H1 (cell line): ENCODE measurements at regions not wholly inside any gene's neighbourhood (a gene's known extent, or its start where the extent isn't known, plus 50 kb on each side); places are given as distances from the start of the nearest gene placed in this dataset.

Experiments
- CTCF ChIA-PET: fragments of 300-600 bp; sonication (Branson Sonifier 250); formaldehyde crosslinking; loops from one replicate; lab custom pipeline; 2021; ENCODE audit not compliant: partially characterized antibody; lab: Charles Lee
- POLR2A ChIA-PET: fragments of 300-600 bp; sonication (Branson Sonifier 250); formaldehyde crosslinking; loops from one replicate; lab custom pipeline; 2021; ENCODE audit warnings: inconsistent platforms; ENCODE audit not compliant: partially characterized antibody; lab: Charles Lee
- DNase-seq, 2 experiments: peaks; one replicate each; pipeline versions ENCODE4 v3.0.0 to v3.0.0-alpha.2; 2010 to 2022; ENCODE audit warnings: low spot score in 2 of 2, low read depth in 1 of 2, mixed read lengths in 1 of 2
- FAIRE-seq: peaks from 2 replicates; lab custom pipeline; 2011; peaks lifted over from hg19 to GRCh38; lab: Jason Lieb, UNC
- H2AFZ ChIP-seq: 2 replicates; pipeline ENCODE4 v1.8.1; 2012; ENCODE audit warnings: low read length, inconsistent platforms
- H2AK5ac ChIP-seq: 2 replicates; pipeline ENCODE4 v1.6.1; 2013; ENCODE audit warnings: low read depth, low read length
- H2BK120ac ChIP-seq: replicated peaks from 2 replicates; pipeline ENCODE3; 2013; ENCODE audit warnings: low read depth, low read length, inconsistent platforms
- H2BK12ac ChIP-seq: 2 replicates; pipeline ENCODE4 v1.6.1; 2013; ENCODE audit warnings: low read depth, low read length
- H2BK15ac ChIP-seq: 2 replicates; pipeline ENCODE4 v1.6.1; 2013; ENCODE audit warnings: low read length
- H2BK20ac ChIP-seq: 2 replicates; pipeline ENCODE4 v1.6.1; 2013; ENCODE audit warnings: low read length
- H2BK5ac ChIP-seq: 2 replicates; pipeline ENCODE4 v1.6.1; 2013; ENCODE audit warnings: low read depth, low read length
- H3K14ac ChIP-seq: 2 replicates; pipeline ENCODE4 v1.6.1; 2013; ENCODE audit warnings: inconsistent platforms; ENCODE audit not compliant: insufficient read length
- H3K18ac ChIP-seq: 2 replicates; pipeline ENCODE4 v1.6.1; 2013; ENCODE audit warnings: low read length; ENCODE audit errors: extremely low read depth
- H3K23ac ChIP-seq: 2 replicates; pipeline ENCODE4 v1.6.1; 2013; ENCODE audit warnings: inconsistent platforms; ENCODE audit not compliant: insufficient read length
- H3K23me2 ChIP-seq: 2 replicates; pipeline ENCODE4 v1.6.1; 2013; ENCODE audit warnings: low read depth, low read length
- H3K27ac ChIP-seq: 2 replicates; pipeline ENCODE4 v1.6.1; 2011; ENCODE audit warnings: low read depth, low read length, inconsistent platforms
- H3K27me3 ChIP-seq, 4 experiments: replicated peaks in 1 of 4; 1 replicate in 1 of 4; 2 replicates in 3 of 4; pipeline versions ENCODE4 v1.6.1 to v1.8.1; 2011 to 2013; ENCODE audit warnings: low read length in 3 of 4, mild to moderate bottlenecking in 3 of 4, inconsistent platforms in 2 of 4, mixed read lengths in 2 of 4, moderate library complexity in 1 of 4; ENCODE audit not compliant: control insufficient read depth in 3 of 4, insufficient read depth in 3 of 4; ENCODE audit errors: extremely low read depth in 1 of 4
- H3K36me3 ChIP-seq, 4 experiments: 2 replicates each; pipeline versions ENCODE4 v1.6.1 to v1.8.1; 2011 to 2013; ENCODE audit warnings: mild to moderate bottlenecking in 4 of 4, low read length in 3 of 4, moderate library complexity in 2 of 4, control low read depth in 1 of 4, inconsistent platforms in 1 of 4; ENCODE audit not compliant: insufficient read depth in 4 of 4, control insufficient read depth in 2 of 4
- H3K4ac ChIP-seq: replicated peaks from 2 replicates; pipeline ENCODE3; 2013; ENCODE audit warnings: low read length, low read depth, mixed read lengths, inconsistent platforms; ENCODE audit not compliant: insufficient read length
- H3K4me1 ChIP-seq, 4 experiments: replicated peaks in 1 of 4; 1 replicate in 1 of 4; 2 replicates in 3 of 4; pipeline versions ENCODE4 v1.6.1 to v1.8.1; 2011 to 2013; ENCODE audit warnings: low read length in 3 of 4, inconsistent platforms in 2 of 4, mixed read lengths in 1 of 4; ENCODE audit not compliant: insufficient read depth in 4 of 4, control insufficient read depth in 3 of 4
- H3K4me2 ChIP-seq, 2 experiments: 2 replicates each; pipeline versions ENCODE4 v1.6.1 to v1.8.1; 2011 to 2013; ENCODE audit warnings: low read depth in 2 of 2, low read length in 2 of 2, control low read depth in 1 of 2, inconsistent platforms in 1 of 2, mild to moderate bottlenecking in 1 of 2; ENCODE audit not compliant: insufficient read depth in 1 of 2
- H3K4me3 ChIP-seq, 4 experiments: fragments of 200-600, 300-600 bp in 1 of 4; sonication (generic), shearing (Covaris generic), sonication (Bioruptor Twin) in 1 of 4; 2 replicates each; pipeline versions ENCODE4 v1.5.1 to v1.8.1; 2011 to 2016; ENCODE audit warnings: low read length in 4 of 4, low read depth in 3 of 4, control low read depth in 2 of 4, inconsistent platforms in 2 of 4, mild to moderate bottlenecking in 2 of 4, mixed read lengths in 1 of 4, moderate library complexity in 1 of 4; ENCODE audit not compliant: insufficient read depth in 2 of 4; ENCODE audit errors: extremely low read depth in 1 of 4
- H3K56ac ChIP-seq: replicated peaks from 2 replicates; pipeline ENCODE3; 2013; ENCODE audit warnings: low read depth, mild to moderate bottlenecking, mixed read lengths, low read length, inconsistent platforms; ENCODE audit not compliant: insufficient read length
- H3K79me1 ChIP-seq: 2 replicates; pipeline ENCODE4 v1.6.1; 2013; ENCODE audit warnings: low read depth, low read length, control low read depth
- H3K79me2 ChIP-seq, 2 experiments: 2 replicates each; pipeline versions ENCODE4 v1.6.1 to v1.8.1; 2012 to 2013; ENCODE audit warnings: low read length in 2 of 2, mild to moderate bottlenecking in 2 of 2, inconsistent platforms in 1 of 2; ENCODE audit not compliant: insufficient read depth in 2 of 2, control insufficient read depth in 1 of 2
- H3K9ac ChIP-seq, 4 experiments: replicated peaks in 1 of 4; 1 replicate in 1 of 4; 2 replicates in 3 of 4; pipeline versions ENCODE4 v1.6.1 to v1.8.1; 2011 to 2013; ENCODE audit warnings: low read depth in 3 of 4, low read length in 3 of 4, control low read depth in 2 of 4, mild to moderate bottlenecking in 2 of 4, moderate library complexity in 2 of 4, inconsistent platforms in 1 of 4; ENCODE audit errors: extremely low read depth in 1 of 4
- H3K9me3 ChIP-seq, 2 experiments: 2 replicates each; pipeline versions ENCODE4 v1.6.1 to v1.8.1; 2012 to 2013; ENCODE audit warnings: mild to moderate bottlenecking in 2 of 2, moderate library complexity in 2 of 2, control low read depth in 1 of 2, inconsistent platforms in 1 of 2, low read depth in 1 of 2, low read length in 1 of 2, mixed read lengths in 1 of 2; ENCODE audit not compliant: insufficient read depth in 2 of 2
- H4K20me1 ChIP-seq, 2 experiments: replicated peaks in 1 of 2; 2 replicates each; pipeline versions ENCODE3 to v1.8.1; 2011 to 2013; ENCODE audit warnings: inconsistent platforms in 2 of 2, low read length in 2 of 2, mild to moderate bottlenecking in 1 of 2; ENCODE audit not compliant: insufficient read depth in 2 of 2, control insufficient read depth in 1 of 2
- H4K5ac ChIP-seq: 2 replicates; pipeline ENCODE4 v1.6.1; 2013; ENCODE audit warnings: low read length, low read depth, mixed read lengths, inconsistent platforms; ENCODE audit not compliant: insufficient read length
- H4K8ac ChIP-seq: 2 replicates; pipeline ENCODE4 v1.8.0; 2013; ENCODE audit warnings: mild to moderate bottlenecking, moderate library complexity, low read length, inconsistent platforms; ENCODE audit not compliant: insufficient read depth; ENCODE audit errors: extremely low read depth
- H4K91ac ChIP-seq: replicated peaks from 2 replicates; pipeline ENCODE3; 2013; ENCODE audit warnings: low read length, mixed read lengths, inconsistent platforms; ENCODE audit not compliant: insufficient read length
- BACH1 ChIP-seq: IDR thresholded peaks from 2 replicates; pipeline ENCODE4 v1.6.1; 2012; ENCODE audit warnings: low read length, improper control_type of control experiment
- BCL11A ChIP-seq, 2 experiments: IDR thresholded peaks; one replicate each; pipeline ENCODE4 v1.6.1; 2011; ENCODE audit warnings: low read depth in 2 of 2, low read length in 2 of 2, mild to moderate bottlenecking in 2 of 2
- EP300 ChIP-seq, 2 experiments: IDR thresholded peaks; 1 replicate in 1 of 2; 2 replicates in 1 of 2; pipeline ENCODE4 v1.6.1; 2011 to 2012; ENCODE audit warnings: low read depth in 2 of 2, low read length in 2 of 2, mild to moderate bottlenecking in 2 of 2, borderline replicate concordance in 1 of 2, inconsistent platforms in 1 of 2, moderate library complexity in 1 of 2
- GABPA ChIP-seq: IDR thresholded peaks from 2 replicates; pipeline ENCODE4 v1.6.1; 2011; ENCODE audit warnings: mild to moderate bottlenecking, low read length, moderate library complexity, borderline replicate concordance; ENCODE audit not compliant: insufficient read depth
- KDM1A ChIP-seq: fragments of 200-600, 300-600 bp; sonication (generic); IDR thresholded peaks from 2 replicates; pipeline ENCODE4 v1.7.1; 2016; ENCODE audit warnings: mild to moderate bottlenecking, low read length, borderline replicate concordance
- POLR2AphosphoS5 ChIP-seq: IDR thresholded peaks from 2 replicates; pipeline ENCODE4 v1.6.1; 2011; ENCODE audit warnings: low read depth, low read length
- SP2 ChIP-seq: IDR thresholded peaks from 2 replicates; pipeline ENCODE4 v1.6.1; 2012; ENCODE audit warnings: mild to moderate bottlenecking, low read length, inconsistent platforms
- WGBS, 2 experiments: shearing (Covaris generic) in 1 of 2; methylation state at CpG; one replicate each; pipeline versions ENCODE4 v1.1.6 to v1.1.7; 2013 to 2015; ENCODE audit warnings: low lambda C conversion rate in 2 of 2, mixed read lengths in 2 of 2, inconsistent platforms in 1 of 2, low coverage in 1 of 2, missing lambda C conversion rate in 1 of 2; ENCODE audit not compliant: insufficient replicate concordance in 2 of 2, insufficient coverage in 1 of 2, insufficient read length in 1 of 2; ENCODE audit errors: extremely low coverage in 1 of 2, missing lambda C conversion rate in 1 of 2; 5-methylcytosine and 5-hydroxymethylcytosine counted together
- TF ChIP-seq, protein P1 (sequence below): IDR thresholded peaks from 2 replicates; pipeline ENCODE4 v1.6.1; 2012; ENCODE audit warnings: inconsistent platforms
- TF ChIP-seq, protein P2 (sequence below): IDR thresholded peaks from 2 replicates; pipeline ENCODE4 v1.6.1; 2011; ENCODE audit warnings: low read depth, mild to moderate bottlenecking, low read length; ENCODE audit not compliant: insufficient read depth

- Histone ChIP-seq H2BK12ac (no peak overlapping the region), H3K9me3 (no peaks in the 10 kb centered on the region), H4K5ac (no peak overlapping the region), H3K4me3 (no peak overlapping the region), H4K20me1 (no peaks in the 10 kb centered on the region), H3K14ac (no peak overlapping the region), H3K27ac (no peak overlapping the region), H2AFZ (no peak overlapping the region), H3K23me2 (no peaks in the 10 kb centered on the region), H3K4ac (no peak overlapping the region), H3K9ac (no peak overlapping the region), H3K79me2 (no peaks in the 10 kb centered on the region), H2BK120ac (no peak overlapping the region), H3K56ac (no peak overlapping the region), H3K27me3 (no peaks in the 10 kb centered on the region), H2BK20ac (no peak overlapping the region), H3K36me3 (no peaks in the 10 kb centered on the region), H2AK5ac (no peak overlapping the region), H3K18ac (no peak overlapping the region), H4K91ac (no peak overlapping the region), H2BK15ac (no peak overlapping the region), H3K4me2 (no peak overlapping the region), H3K4me1 (no peaks in the 10 kb centered on the region; a peak in 1 of 7 replicates), H4K8ac (no peak overlapping the region), H3K79me1 (no peaks in the 10 kb centered on the region), H2BK5ac (no peak overlapping the region), H3K23ac (no peak overlapping the region)
- 93 to 100% methylated on average over 2 of the region's 2 CpGs for WGBS, 2 experiments
- DNase-seq (no peak), FAIRE-seq (no peak)
- ChIA-PET POLR2A (no interaction called here), CTCF (no interaction called here)
- TF ChIP-seq EP300 (IDR thresholded peaks at IDR 0.05; ENCODE audit: borderline replicate concordance in 1 of 2, low read depth in 2 of 2, low read length in 2 of 2) (no peak), POLR2AphosphoS5 (no peak), GABPA (no peak), BACH1 (no peak), BCL11A (IDR thresholded peaks at IDR 0.05; ENCODE audit: low read depth in 2 of 2, low read length in 2 of 2) (no peak), SP2 (no peak), KDM1A (no peak)
- TF ChIP-seq, protein P1, sequence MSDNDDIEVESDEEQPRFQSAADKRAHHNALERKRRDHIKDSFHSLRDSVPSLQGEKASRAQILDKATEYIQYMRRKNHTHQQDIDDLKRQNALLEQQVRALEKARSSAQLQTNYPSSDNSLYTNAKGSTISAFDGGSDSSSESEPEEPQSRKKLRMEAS, result no peak
- TF ChIP-seq, protein P2, sequence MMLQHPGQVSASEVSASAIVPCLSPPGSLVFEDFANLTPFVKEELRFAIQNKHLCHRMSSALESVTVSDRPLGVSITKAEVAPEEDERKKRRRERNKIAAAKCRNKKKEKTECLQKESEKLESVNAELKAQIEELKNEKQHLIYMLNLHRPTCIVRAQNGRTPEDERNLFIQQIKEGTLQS, result no peak
Observed at GRCh38 chr6:84910906-84911607, 146.7 kb upstream of the TBX18 start.
